BLaER1 (cell line): ENCODE measurements at regions not wholly inside any gene's neighbourhood (a gene's known extent, or its start where the extent isn't known, plus 50 kb on each side); places are given as distances from the start of the nearest gene placed in this dataset.

Experiments used
- H3K27ac ChIP-seq: shearing (Covaris generic); formaldehyde crosslinking; 2 replicates; pipeline ENCODE4 v1.8.1; 2022
- H3K27me3 ChIP-seq: shearing (Covaris generic); formaldehyde crosslinking; 2 replicates; pipeline ENCODE4 v1.8.1; 2022
- H3K36me3 ChIP-seq: shearing (Covaris generic); formaldehyde crosslinking; 2 replicates; pipeline ENCODE4 v1.8.1; 2022
- H3K4me1 ChIP-seq: shearing (Covaris generic); formaldehyde crosslinking; 2 replicates; pipeline ENCODE4 v1.8.1; 2022
- H3K4me2 ChIP-seq: shearing (Covaris generic); formaldehyde crosslinking; 2 replicates; pipeline ENCODE4 v1.8.1; 2022
- H3K4me3 ChIP-seq: shearing (Covaris generic); formaldehyde crosslinking; 2 replicates; pipeline ENCODE4 v1.8.1; 2022
- H3K9ac ChIP-seq: shearing (Covaris generic); formaldehyde crosslinking; 2 replicates; pipeline ENCODE4 v1.8.1; 2022
- H3K9me3 ChIP-seq: shearing (Covaris generic); formaldehyde crosslinking; 2 replicates; pipeline ENCODE4 v1.8.1; 2022
- H4K20me1 ChIP-seq: shearing (Covaris generic); formaldehyde crosslinking; 2 replicates; pipeline ENCODE4 v1.8.1; 2022
- Cebpa-rat ChIP-seq: shearing (Covaris generic); IDR thresholded peaks from 2 replicates; pipeline ENCODE4 v1.8.1; 2022

GRCh38 chr5:174189654-174190541 is 144.4 kb downstream of the NSG2 start:
- H3K4me1 ChIP-seq: peaks cover 51% of the 10 kb centered on the region
- no peak overlapping the region for H3K27ac ChIP-seq
- no peaks in the 10 kb centered on the region for H3K27me3 ChIP-seq
- H3K9ac ChIP-seq: no peak overlapping the region
- H4K20me1 ChIP-seq: no peaks in the 10 kb centered on the region
- H3K9me3 ChIP-seq: no peaks in the 10 kb centered on the region
- H3K4me3 ChIP-seq: no peak overlapping the region
- no peaks in the 10 kb centered on the region for H3K36me3 ChIP-seq
- TF ChIP-seq Cebpa-rat: no peak
- H3K4me2 ChIP-seq: peak overlapping the region; percentile 43

- H3K9ac ChIP-seq: no peak overlapping the region
- no peak overlapping the region for H3K4me3 ChIP-seq
- H3K4me2 ChIP-seq: no peak overlapping the region
- no peaks in the 10 kb centered on the region for H3K9me3 ChIP-seq
- no peaks in the 10 kb centered on the region for H3K27me3 ChIP-seq
- H3K4me1 ChIP-seq: peaks cover 60% of the 10 kb centered on the region
- no peaks in the 10 kb centered on the region for H4K20me1 ChIP-seq
- no peak overlapping the region for H3K27ac ChIP-seq
- no peaks in the 10 kb centered on the region for H3K36me3 ChIP-seq
- TF ChIP-seq Cebpa-rat: no peak
These were observed 145.6 kb downstream of the NSG2 start for GRCh38 chr5:174191076-174191475.

- H3K4me1 ChIP-seq: peaks cover 67% of the 10 kb centered on the region
- no peaks in the 10 kb centered on the region for H4K20me1 ChIP-seq
- H3K4me2 ChIP-seq: no peak overlapping the region
- H3K9me3 ChIP-seq: no peaks in the 10 kb centered on the region
- no peak overlapping the region for H3K27ac ChIP-seq
- H3K36me3 ChIP-seq: no peaks in the 10 kb centered on the region
- TF ChIP-seq Cebpa-rat: no peak
- H3K9ac ChIP-seq: no peak overlapping the region
- no peak overlapping the region for H3K4me3 ChIP-seq
- H3K27me3 ChIP-seq: no peaks in the 10 kb centered on the region
These were observed 146.5 kb downstream of the NSG2 start for GRCh38 chr5:174191850-174192655.

GRCh38 chr5:174192901-174193300 is 147.4 kb downstream of the NSG2 start:
- H3K27ac ChIP-seq: no peak overlapping the region
- H3K9ac ChIP-seq: no peak overlapping the region
- no peak overlapping the region for H3K4me2 ChIP-seq
- no peaks in the 10 kb centered on the region for H3K9me3 ChIP-seq
- H3K27me3 ChIP-seq: no peaks in the 10 kb centered on the region
- H3K36me3 ChIP-seq: no peaks in the 10 kb centered on the region
- H3K4me3 ChIP-seq: no peak overlapping the region
- peaks cover 67% of the 10 kb centered on the region for H3K4me1 ChIP-seq
- no peaks in the 10 kb centered on the region for H4K20me1 ChIP-seq
- TF ChIP-seq Cebpa-rat: no peak

- Histone ChIP-seq H3K36me3 (no peaks in the 10 kb centered on the region), H3K4me1 (peaks cover 42% of the 10 kb centered on the region), H3K27me3 (no peaks in the 10 kb centered on the region), H3K9ac (no peak overlapping the region), H3K9me3 (no peaks in the 10 kb centered on the region), H3K4me2 (0 out of 2 replicates have a peak overlapping the region, but pooled peaks have one; percentile 10), H3K4me3 (no peak overlapping the region), H3K27ac (no peak overlapping the region), H4K20me1 (no peaks in the 10 kb centered on the region)
- TF ChIP-seq Cebpa-rat: no peak
These were observed 150.0 kb downstream of the NSG2 start for GRCh38 chr5:174195517-174195916.

GRCh38 chr5:174197929-174198328 is 152.4 kb downstream of the NSG2 start:
- H3K36me3 ChIP-seq: no peaks in the 10 kb centered on the region
- TF ChIP-seq Cebpa-rat: no peak
- no peak overlapping the region for H3K4me3 ChIP-seq
- no peaks in the 10 kb centered on the region; the same call in 1 of the 2 replicates for H3K9me3 ChIP-seq
- H3K27ac ChIP-seq: no peak overlapping the region
- no peak overlapping the region for H3K4me2 ChIP-seq
- peaks cover 35% of the 10 kb centered on the region for H3K4me1 ChIP-seq
- H3K27me3 ChIP-seq: no peaks in the 10 kb centered on the region
- no peaks in the 10 kb centered on the region for H4K20me1 ChIP-seq
- no peak overlapping the region for H3K9ac ChIP-seq

GRCh38 chr5:174198541-174198940 is 153.0 kb downstream of the NSG2 start:
- no peaks in the 10 kb centered on the region for H3K27me3 ChIP-seq
- TF ChIP-seq Cebpa-rat: no peak
- no peak overlapping the region for H3K27ac ChIP-seq
- H3K4me2 ChIP-seq: no peak overlapping the region
- H3K4me3 ChIP-seq: no peak overlapping the region
- H4K20me1 ChIP-seq: no peaks in the 10 kb centered on the region
- H3K9me3 ChIP-seq: no peaks in the 10 kb centered on the region; the same call in 1 of the 2 replicates
- H3K36me3 ChIP-seq: no peaks in the 10 kb centered on the region
- H3K4me1 ChIP-seq: peaks cover 29% of the 10 kb centered on the region
- no peak overlapping the region for H3K9ac ChIP-seq

- H3K36me3 ChIP-seq: no peaks in the 10 kb centered on the region
- no peaks in the 10 kb centered on the region; the same call in 1 of the 2 replicates for H3K9me3 ChIP-seq
- H3K4me1 ChIP-seq: no peaks in the 10 kb centered on the region
- H3K4me2 ChIP-seq: no peak overlapping the region
- no peak overlapping the region for H3K27ac ChIP-seq
- H3K4me3 ChIP-seq: no peak overlapping the region
- no peak overlapping the region for H3K9ac ChIP-seq
- no peaks in the 10 kb centered on the region for H3K27me3 ChIP-seq
- TF ChIP-seq Cebpa-rat: no peak
- H4K20me1 ChIP-seq: no peaks in the 10 kb centered on the region
These were observed 157.5 kb downstream of the NSG2 start for GRCh38 chr5:174202996-174203395.

GRCh38 chr5:174204535-174205313 is 159.2 kb downstream of the NSG2 start:
- TF ChIP-seq Cebpa-rat: no peak
- H3K36me3 ChIP-seq: no peaks in the 10 kb centered on the region
- no peaks in the 10 kb centered on the region; the same call in 1 of the 2 replicates for H3K9me3 ChIP-seq
- no peak overlapping the region for H3K4me2 ChIP-seq
- H3K27me3 ChIP-seq: no peaks in the 10 kb centered on the region
- no peak overlapping the region for H3K27ac ChIP-seq
- H3K4me1 ChIP-seq: no peaks in the 10 kb centered on the region
- no peaks in the 10 kb centered on the region for H4K20me1 ChIP-seq
- no peak overlapping the region for H3K4me3 ChIP-seq
- H3K9ac ChIP-seq: no peak overlapping the region
